Central memory CD4-positive, alpha-beta T cell (primary cell): ENCODE measurements at regions not wholly inside any gene's neighbourhood (a gene's known extent, or its start where the extent isn't known, plus 50 kb on each side); places are given as distances from the start of the nearest gene placed in this dataset.
"Not testable (repeated sequence)": the region's sequence is repeated elsewhere in the genome, so short reads cannot be mapped to it uniquely, and the experiment has no call there.

Source experiments
- DNase-seq: peaks from one replicate; pipeline ENCODE4 v3.0.0; 2022

- not testable (repeated sequence) for DNase-seq
These were observed 473.3 kb downstream of the SPATA31A6 start for GRCh38 chr9:42656789-42657188.

DNA sequence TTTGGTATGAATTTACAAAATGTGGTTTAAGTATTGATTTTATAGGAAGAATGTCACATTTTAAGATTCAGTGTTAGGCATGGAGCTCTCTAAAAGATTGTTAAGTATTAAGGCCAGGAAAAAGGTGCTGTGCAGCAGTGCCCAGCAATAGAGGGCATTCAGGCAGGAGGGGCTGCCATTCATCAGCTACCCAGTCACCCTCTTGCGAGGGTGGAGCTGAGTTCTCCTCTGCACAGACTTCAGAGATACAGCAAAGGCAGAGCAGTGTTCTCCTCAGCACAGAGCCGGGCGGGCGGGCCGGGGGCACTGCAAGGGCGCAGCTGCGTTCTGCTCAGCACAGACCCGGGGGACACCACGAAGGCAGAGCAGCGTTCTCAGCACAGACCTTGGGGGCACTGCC lies 474.0 kb downstream of the SPATA31A6 start:
- DNase-seq = not testable (repeated sequence)

- not testable (repeated sequence) for DNase-seq
These were observed 513.7 kb downstream of the SPATA31A6 start for GRCh38 chr9:42697146-42697545.

DNA sequence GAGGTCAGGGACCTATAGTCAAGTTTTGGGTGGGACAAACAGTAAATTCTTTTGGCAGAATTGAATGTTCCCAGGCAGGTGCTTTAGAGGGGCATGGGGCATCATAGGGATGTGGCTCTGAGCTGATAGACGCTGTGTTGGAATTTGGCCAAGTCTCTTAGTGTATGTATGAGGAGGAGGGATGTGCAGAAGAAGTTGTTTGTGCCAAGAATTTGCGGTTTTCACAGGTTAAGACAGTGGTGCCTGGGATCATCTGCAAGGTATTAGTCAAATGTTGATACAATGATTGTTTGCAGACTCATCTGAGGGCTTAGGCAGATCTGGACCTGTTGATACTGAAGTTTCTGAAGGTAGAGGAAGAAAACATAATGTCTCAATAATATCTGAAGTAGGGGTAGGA lies 519.4 kb downstream of the SPATA31A6 start:
- not testable (repeated sequence) for DNase-seq

DNA sequence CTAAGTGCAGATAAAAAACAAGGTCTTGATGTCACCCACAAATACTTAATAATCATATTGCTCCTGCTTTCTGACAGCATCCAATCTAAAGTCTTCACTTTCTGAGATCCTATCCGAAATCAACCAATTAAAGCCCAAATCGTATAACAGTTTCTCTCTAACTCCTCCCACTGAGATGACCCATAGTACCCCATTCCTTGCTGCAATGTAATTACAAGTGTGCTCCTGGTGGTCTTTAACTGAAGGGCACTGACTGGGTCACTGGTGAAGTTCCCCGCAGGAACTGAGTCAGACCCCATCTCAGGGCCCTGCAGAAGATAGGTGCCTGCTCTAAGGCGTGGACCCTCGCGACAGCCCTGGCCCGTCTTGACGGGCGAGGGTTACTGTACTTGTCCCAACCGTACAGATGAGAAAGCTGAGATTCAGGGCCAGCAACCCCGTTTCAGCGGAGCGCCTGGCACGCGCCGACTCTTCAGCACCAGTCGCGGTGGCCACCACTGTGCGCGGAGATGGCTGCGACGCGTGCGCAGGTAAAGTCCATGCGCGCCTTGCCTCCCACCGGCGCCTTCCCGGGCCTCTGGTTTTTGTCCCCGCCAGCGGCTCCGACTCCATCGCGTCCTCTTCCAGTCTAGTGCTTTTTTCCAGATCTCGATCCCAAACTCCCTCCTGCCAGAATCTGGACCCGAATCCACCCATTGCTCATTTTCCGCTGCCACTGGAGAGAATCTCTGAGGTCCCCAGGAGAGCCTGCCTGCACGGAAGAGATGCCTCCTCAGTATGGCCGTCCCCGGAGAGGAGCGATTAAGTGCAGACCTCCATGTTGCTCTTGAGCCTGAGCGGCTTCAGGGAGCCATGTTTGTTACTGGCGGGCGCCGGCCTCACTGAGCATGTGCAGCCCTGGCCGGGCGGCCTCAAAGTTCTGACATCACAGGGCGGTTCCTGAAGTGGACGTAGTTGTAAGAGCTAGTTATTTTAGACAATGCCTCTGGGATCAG lies 541.7 kb downstream of the SPATA31A6 start:
- DNase-seq = peak; percentile 57

GRCh38 chr9:42743030-42743814 lies 559.8 kb downstream of the SPATA31A6 start:
- peak; percentile 40 for DNase-seq

GRCh38 chr9:42757251-42757650 lies 573.8 kb downstream of the SPATA31A6 start:
- DNase-seq = not testable (repeated sequence)

DNA sequence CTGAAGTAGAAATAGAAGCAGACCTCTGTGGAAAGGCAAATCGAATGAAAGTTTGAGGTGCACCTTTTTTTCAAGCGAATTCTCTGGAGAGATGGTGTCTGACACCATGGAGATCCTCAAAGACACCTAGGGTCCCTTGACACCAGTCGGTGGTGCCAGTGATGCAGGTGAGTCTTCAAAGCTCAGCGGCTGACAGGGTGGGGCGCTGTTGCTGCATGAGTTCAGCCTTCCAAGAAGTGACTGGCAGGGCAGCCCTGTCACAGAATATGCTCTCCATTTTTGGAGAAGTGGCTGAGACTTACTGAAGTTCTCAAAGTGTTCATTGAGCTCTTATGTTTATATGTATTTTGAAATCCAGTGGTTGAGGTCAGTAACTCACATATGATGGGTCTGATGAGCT lies 575.9 kb downstream of the SPATA31A6 start:
- not testable (repeated sequence) for DNase-seq

GRCh38 chr9:42782201-42782600 lies 598.7 kb downstream of the SPATA31A6 start:
- not testable (repeated sequence) for DNase-seq

- DNase-seq = not testable (repeated sequence)
These were observed 609.3 kb downstream of the SPATA31A6 start for GRCh38 chr9:42792725-42793124.

DNA sequence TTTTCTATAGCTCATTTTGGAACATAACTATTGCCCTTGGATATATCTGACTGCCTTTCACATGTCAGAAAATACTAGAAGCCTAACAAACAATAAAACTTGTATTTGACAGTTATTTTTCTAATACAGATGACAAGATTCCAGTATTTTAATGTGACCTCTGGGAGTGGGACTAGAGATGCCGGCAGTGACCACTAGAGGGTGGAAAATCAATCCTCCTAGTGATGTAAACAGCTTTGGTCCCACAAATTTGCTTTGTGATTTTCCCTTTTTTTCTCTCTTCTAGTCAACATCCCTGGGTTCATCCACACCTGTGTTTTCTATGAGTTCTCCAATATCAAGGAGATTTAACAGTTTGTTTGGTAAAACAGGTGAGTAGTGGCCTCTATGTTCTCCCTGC lies 615.1 kb downstream of the SPATA31A6 start:
- not testable (repeated sequence) for DNase-seq

GRCh38 chr9:42802716-42803115 lies 619.3 kb downstream of the SPATA31A6 start:
- not testable (repeated sequence) for DNase-seq

DNA sequence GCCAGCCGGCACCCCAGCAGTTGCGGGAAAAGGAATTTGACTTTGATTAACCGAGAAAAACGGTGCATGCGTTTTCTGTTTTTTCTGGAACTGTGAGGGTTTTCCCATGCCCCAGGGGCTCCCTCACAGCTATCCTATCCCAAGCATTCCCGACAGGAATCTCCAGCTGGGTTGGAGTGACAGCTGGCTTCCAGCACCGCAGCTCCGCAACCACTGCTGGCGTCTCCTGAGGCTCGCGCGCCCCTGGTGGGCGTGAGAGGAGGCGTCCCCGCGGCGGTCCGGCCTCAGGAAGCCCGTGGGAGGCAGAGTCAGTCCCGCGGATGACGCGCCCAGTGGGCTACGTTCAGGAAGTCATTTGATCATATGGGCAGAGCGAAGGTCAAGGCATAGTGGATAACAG lies 623.2 kb downstream of the SPATA31A6 start:
- not testable (repeated sequence) for DNase-seq

- DNase-seq = not testable (repeated sequence)
These were observed 638.0 kb downstream of the SPATA31A6 start for GRCh38 chr9:42821468-42821867.

DNA sequence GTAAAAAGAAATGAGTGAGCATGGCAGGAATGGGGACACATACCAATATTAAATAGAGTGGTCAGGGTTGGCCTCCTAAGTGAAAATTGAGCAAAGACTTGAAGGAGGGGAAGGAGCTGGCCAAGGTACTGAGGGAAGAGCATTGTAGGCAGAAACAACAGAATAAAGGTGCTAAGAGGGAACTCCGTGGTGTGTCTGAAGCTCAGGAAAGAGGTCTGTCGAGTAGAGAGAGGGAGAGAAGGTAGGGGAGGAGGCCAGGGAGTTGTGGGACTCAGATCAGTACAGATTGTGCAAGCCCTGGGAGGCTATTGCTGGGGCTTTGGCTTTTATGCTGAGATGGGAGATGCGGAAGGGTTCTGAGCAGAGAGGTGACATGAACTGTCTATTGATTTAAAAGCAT lies 664.7 kb downstream of the SPATA31A6 start:
- DNase-seq = not testable (repeated sequence)

DNA sequence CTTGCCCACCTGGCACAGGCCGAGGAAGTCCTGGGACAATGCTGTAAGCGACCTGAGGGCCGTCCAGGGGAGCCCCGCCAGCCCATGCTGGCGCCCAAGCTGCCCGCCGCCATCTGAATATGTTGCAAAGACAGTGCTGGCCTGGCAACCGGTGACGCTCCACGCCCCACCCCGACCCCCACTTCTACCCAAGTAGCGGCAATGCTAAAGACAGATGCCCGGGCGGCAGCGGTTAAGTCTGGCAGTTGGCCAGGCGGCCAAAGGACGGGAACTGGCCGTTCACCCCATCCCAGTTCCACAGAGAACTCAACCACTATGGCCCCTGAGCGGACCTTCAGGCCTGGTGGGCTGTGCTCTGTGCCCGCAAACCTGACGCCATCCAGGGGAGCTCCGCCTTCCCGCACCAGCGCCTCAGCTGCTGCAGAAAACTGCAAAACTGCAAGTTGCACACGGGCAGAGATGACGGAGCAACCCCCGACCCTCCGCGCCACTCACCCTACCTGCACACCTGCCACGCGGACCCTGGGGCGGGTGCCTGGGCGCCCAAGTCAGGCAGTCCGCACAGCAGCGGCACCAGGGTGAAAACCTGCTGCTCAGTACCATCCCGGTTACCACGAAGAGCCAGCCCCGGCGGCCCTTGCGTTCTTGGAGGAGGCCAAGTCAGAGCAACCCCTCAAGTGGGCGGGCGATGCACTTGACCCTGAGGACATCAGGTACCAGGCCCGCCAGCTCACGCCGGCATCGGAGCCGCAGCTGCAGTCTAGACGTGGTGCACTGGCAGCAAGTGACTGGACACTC lies 667.6 kb downstream of the SPATA31A6 start:
- DNase-seq = not testable (repeated sequence)

DNA sequence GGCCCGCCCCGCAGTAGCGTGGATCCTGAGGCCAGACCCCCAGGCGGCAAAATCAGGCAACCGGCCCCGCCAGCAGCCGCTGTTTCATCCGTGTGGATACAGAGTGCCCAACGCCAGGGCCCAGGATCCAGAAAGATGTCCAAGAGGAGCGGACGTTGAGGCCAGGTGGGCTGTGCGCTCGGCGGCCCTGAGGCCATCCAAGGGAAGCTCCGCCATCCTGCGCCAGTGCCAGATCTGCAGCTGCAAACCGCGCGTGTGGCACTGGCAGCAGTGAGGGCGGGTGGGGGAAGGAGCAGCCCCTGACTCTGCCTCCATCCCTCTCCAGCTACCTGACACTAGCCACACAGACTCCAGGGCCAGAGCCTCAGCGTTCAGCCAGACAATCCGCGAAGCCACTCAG lies 668.2 kb downstream of the SPATA31A6 start:
- DNase-seq = not testable (repeated sequence)

DNA sequence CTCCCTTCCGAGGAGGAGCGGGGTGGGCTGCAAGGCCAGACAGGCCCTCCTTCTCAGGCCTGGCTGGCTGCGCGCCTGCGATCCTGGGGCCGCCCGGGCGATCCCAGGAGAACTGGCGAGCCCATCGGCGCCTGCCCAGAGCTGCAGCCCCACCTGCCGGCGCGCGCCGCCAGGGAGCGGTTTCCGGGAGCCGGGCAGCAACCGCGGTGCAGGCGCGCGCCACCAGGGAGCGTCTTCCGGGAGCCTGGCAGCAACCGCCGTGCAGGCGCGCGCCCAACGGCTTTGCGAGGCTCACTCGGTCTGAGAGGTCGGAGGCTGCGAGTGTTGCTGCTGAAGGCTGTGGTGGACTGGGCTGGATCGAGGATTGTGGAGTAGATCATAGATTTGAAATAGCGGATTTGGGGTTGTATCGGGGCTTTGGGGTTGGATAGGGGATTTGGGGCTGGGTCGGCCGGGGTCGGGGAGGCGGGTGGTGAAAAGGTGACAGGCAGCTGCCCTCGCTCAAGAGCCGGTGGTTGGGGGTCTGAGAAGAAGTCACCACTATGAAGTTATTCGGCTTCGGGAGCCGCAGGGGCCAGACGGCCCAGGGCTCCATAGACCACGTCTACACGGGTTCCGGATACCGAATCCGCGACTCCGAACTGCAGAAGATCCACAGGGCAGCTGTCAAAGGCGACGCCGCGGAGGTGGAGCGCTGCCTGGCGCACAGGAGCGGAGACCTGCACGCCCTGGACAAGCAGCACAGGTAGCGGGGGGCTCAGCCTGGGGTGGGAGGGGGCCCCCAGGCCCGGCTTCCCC lies 668.9 kb downstream of the SPATA31A6 start:
- DNase-seq = not testable (repeated sequence)

DNA sequence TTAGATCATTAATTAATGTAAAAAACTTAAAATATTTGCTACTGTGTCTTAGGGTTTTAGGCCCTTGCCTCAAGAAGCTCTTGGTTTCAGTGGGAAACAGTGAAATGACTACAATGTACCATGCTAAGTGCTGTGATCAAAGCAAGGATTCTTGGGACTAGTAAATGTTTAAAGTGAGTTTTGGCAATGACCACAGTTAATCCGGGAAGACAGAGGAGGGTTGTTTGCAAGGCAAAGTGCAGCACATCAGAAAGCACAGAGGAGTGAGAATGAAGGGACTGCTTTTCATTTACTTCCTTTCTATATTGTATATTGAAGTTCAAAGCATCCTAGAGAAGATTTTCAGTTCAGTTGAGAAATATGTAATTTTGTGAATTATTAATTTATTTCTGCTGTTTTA lies 676.7 kb downstream of the SPATA31A6 start:
- not testable (repeated sequence) for DNase-seq

DNA sequence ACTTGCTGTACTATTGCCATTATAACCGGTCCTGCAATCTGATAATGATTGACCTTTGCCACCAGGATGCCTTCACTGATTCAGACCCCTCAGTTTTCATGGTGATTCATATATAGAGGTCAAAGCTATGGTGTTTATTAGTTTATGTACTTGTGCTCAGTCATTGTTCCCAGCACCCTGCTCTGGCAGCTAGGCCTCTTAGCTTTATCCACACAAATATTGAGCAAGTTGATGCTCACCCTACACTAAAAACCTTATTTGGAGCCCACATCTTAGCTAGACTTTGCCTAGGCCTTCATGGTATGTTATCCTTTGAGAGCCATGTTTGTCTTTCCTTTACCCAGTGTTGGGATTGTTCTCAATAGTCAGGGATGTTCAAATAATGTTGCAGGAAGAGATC lies 679.0 kb downstream of the SPATA31A6 start:
- not testable (repeated sequence) for DNase-seq
